Midbrain (tissue), 1 donor: ENCODE measurements at regions not wholly inside any gene's neighbourhood (a gene's known extent, or its start where the extent isn't known, plus 50 kb on each side); places are given as distances from the start of the nearest gene placed in this dataset.

Source experiments
- DNase-seq: peaks from one replicate; lab custom pipeline; 2025; lab: John Stamatoyannopoulos, UW

- DNase-seq, result no peak
These were observed 201.0 kb upstream of the ZNF536 start for GRCh38 chr19:30171138-30171635.

GRCh38 chr19:30171795-30172612 lies 200.2 kb upstream of the ZNF536 start:
- DNase-seq, result no peak

GRCh38 chr19:30172613-30173242 lies 199.5 kb upstream of the ZNF536 start:
- DNase-seq, result no peak

- no peak for DNase-seq
These were observed 198.4 kb upstream of the ZNF536 start for GRCh38 chr19:30173593-30174356.

DNA sequence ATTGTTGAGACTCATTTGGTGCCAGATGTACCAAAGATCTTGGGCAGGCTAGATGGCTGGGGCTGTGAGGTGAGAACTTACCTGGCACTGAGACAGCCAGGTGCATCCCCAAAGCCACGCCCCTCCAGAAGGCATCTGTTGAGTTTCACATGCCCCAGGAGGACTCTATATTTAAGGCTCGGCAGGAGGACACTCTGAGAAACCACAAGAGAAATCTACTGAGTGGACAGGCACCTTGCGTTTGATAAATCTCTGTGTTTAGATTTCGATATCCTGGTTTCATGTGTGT lies 197.9 kb upstream of the ZNF536 start:
- no peak for DNase-seq

- DNase-seq, result no peak
These were observed 197.4 kb upstream of the ZNF536 start for GRCh38 chr19:30174791-30175190.

GRCh38 chr19:30175987-30176386 lies 196.2 kb upstream of the ZNF536 start:
- DNase-seq, result no peak

- no peak for DNase-seq
These were observed 193.3 kb upstream of the ZNF536 start for GRCh38 chr19:30178721-30179402.

- DNase-seq, result no peak
These were observed 191.5 kb upstream of the ZNF536 start for GRCh38 chr19:30180691-30181090.

- no peak for DNase-seq
These were observed 188.2 kb upstream of the ZNF536 start for GRCh38 chr19:30183807-30184490.

- no peak for DNase-seq
These were observed 170.1 kb upstream of the ZNF536 start for GRCh38 chr19:30202060-30202600.

DNA sequence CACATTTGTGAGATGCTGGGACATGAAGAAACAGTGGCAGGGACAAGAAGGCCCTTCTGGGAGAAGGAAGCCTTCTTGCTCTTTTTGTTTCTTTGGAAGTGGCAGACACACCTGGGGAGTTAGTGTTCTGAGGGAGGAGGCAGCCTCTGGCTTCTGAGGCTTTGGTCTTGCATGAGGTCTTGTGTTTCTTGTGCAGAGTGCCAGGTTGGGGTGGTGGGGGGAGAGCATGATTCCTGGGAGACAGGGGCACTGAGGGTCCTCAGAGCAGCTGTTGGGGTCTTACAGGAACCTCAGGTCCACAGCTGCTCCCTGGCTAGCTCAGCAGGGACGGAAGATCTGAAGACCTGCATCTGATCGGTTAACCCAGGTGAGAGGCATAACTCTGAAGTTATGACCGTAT lies 167.5 kb upstream of the ZNF536 start:
- no peak for DNase-seq

GRCh38 chr19:30206187-30206586 lies 166.0 kb upstream of the ZNF536 start:
- DNase-seq, result no peak

DNA sequence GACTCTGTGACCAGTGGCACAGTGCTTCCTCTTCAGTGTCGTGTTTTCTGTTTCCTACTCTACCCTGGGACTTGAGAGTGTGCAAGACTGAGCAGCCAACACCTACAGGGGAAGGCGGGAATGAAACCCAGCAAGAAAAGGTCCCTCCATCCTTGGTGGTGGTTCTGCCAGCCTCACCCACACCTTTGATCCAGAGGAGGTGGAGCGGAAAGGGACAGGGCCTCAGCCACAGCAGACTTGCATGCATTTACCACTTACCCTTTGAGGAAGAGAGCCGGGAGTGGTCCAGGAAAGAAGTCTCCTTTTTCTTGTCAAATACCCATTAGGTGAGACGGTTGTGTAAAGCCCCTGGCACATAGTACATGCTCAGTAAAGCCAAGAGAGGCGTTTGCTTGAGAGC lies 164.8 kb upstream of the ZNF536 start:
- DNase-seq, result no peak

DNA sequence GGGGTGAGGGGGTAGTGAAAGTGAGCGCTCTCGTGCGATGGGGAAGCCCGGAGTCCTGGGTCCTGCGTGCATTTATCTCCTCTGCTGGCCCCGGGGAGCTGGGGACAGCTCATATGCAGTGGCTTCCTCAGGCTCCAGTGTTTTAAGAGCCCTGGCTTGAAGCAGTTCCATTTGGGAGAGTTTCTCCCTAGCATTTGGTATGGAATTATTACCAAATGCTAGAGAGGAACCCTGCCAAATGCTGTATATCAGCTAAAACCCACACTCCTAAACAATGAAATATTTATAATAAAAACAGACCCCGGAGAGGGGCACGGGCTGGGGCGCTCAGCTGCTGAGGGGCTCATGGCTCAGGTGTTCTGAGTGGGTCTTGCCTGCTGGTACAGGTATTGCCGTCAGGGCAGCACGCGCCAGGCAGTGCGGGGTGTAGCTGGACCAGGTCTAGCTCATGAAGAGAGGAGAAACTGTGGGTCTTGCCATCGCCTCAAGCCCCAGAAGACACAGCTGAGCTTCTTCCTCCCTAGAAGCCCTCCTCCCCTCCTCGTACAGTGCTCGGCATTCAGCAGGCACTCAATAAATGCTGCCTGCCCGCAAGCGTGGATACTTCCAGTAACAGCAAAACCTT lies 163.6 kb upstream of the ZNF536 start:
- DNase-seq, result no peak

GRCh38 chr19:30209617-30210600 lies 162.3 kb upstream of the ZNF536 start:
- no peak for DNase-seq

GRCh38 chr19:30212574-30212973 lies 159.6 kb upstream of the ZNF536 start:
- DNase-seq, result no peak

- no peak for DNase-seq
These were observed 157.5 kb upstream of the ZNF536 start for GRCh38 chr19:30214651-30215051.

GRCh38 chr19:30215248-30215647 lies 156.9 kb upstream of the ZNF536 start:
- no peak for DNase-seq

DNA sequence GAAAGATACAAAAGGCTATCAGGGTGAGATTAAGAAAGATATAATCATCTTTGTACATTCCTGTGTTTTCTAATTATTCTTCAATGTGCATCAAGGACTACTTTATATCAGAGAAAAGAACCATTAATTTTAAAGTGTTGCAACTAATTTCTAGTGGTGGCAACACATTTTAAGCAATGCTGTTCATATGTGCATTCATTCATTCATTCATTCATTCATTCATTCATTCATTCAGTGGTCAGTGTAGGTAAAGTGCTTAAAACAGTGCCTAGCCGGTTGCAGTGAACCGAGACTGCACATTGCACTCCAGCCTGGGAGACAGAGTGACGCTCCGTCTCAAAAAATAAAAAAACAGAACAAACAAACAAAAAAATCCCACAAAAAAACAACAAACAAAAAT lies 155.7 kb upstream of the ZNF536 start:
- DNase-seq, result no peak
